ENCODE measurements at regions not wholly inside any gene's neighbourhood (a gene's known extent, or its start where the extent isn't known, plus 50 kb on each side); places are given as distances from the start of the nearest gene placed in this dataset.

DNA sequence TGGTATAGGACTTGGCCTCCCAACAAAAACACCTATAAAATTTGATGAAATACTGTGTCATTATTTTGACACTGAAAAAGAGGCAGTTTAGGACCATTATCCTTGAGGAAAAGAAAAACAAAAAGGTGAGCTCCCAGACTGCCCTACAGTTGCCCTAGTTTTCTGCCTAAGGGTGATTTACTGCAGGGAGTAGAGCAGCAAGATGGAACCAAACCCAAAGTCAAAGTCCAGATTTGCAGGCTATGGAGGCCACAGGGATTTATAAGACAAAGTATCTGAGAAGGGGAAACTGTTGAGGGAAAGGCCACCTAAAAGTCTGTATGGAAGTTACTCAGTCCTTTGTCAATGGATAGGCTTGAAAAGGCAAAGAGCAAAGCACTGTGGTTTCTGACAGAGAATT lies 112.4 kb upstream of the TRPC4 start:
- ATAC-seq (ENCODE audit: low read depth) (no peak), DNase-seq (no peak)
- Histone ChIP-seq H3K9ac (ENCODE audit: low read length) (no peak overlapping the region), H3K4me3 (ENCODE audit: control extremely low read depth in 1 of 5, extremely low read depth in 1 of 5, insufficient read depth in 1 of 5, low read depth in 2 of 5, low read length in 4 of 5) (no peak overlapping the region), H2AFZ (ENCODE audit: insufficient read depth, low read depth, low read length, poor library complexity, severe bottlenecking) (no peak overlapping the region), H4K20me1 (ENCODE audit: control insufficient read depth, insufficient read depth, low read length, poor library complexity, severe bottlenecking) (no peaks in the 10 kb centered on the region), H3K27ac (ENCODE audit: low read length in 2 of 2) (no peak overlapping the region), H3K4me2 (replicated peaks; ENCODE audit: low read depth, low read length, poor library complexity, severe bottlenecking) (no peak overlapping the region), H3K36me3 (replicated peaks in 1 of 2; ENCODE audit: control extremely low read depth in 1 of 2, control insufficient read depth in 1 of 2, extremely low read depth in 1 of 2, insufficient read depth in 2 of 2, low read length in 1 of 2) (no peaks in the 10 kb centered on the region), H3K27me3 (replicated peaks in 1 of 4; ENCODE audit: control extremely low read depth in 1 of 4, control insufficient read depth in 3 of 4, insufficient read depth in 4 of 4, low read length in 3 of 4) (no peaks in the 10 kb centered on the region), H3K79me2 (ENCODE audit: control insufficient read depth, insufficient read depth, low read length) (no peaks in the 10 kb centered on the region), H3K9me3 (ENCODE audit: control extremely low read depth in 1 of 3, control insufficient read depth in 2 of 3, insufficient read depth in 1 of 3, low read length in 2 of 3) (no peaks in the 10 kb centered on the region), H3K4me1 (ENCODE audit: control insufficient read depth in 2 of 2, insufficient read depth in 2 of 2, low read length in 2 of 2) (no peaks in the 10 kb centered on the region)
- no peak overlapping the region for H3K4me3 Mint-ChIP-seq
- no peak for TF ChIP-seq CTCF (IDR thresholded peaks at IDR 0.05)
- no peak for TF ChIP-seq EZH2 (IDR thresholded peaks at IDR 0.05; ENCODE audit: borderline replicate concordance, insufficient read depth, low read depth, low read length, poor library complexity, severe bottlenecking)
- CTCF ChIA-PET: no interaction called here
- POLR2A ChIA-PET: no interaction called here
- H3K9me3 Mint-ChIP-seq (ENCODE audit: insufficient read depth): no peaks in the 10 kb centered on the region
- H3K4me1 Mint-ChIP-seq: no peaks in the 10 kb centered on the region
- intact Hi-C loops (cut with micrococcal nuclease): no loop called here
- no peak overlapping the region for H3K27ac Mint-ChIP-seq
- H3K27me3 Mint-ChIP-seq: no peaks in the 10 kb centered on the region

- Histone ChIP-seq H3K27me3 (replicated peaks in 1 of 4; ENCODE audit: control extremely low read depth in 1 of 4, control insufficient read depth in 3 of 4, insufficient read depth in 4 of 4, low read length in 3 of 4) (no peaks in the 10 kb centered on the region), H3K9me3 (ENCODE audit: control extremely low read depth in 1 of 3, control insufficient read depth in 2 of 3, insufficient read depth in 1 of 3, low read length in 2 of 3) (no peaks in the 10 kb centered on the region), H4K20me1 (ENCODE audit: control insufficient read depth, insufficient read depth, low read length, poor library complexity, severe bottlenecking) (no peaks in the 10 kb centered on the region), H3K4me1 (ENCODE audit: control insufficient read depth in 2 of 2, insufficient read depth in 2 of 2, low read length in 2 of 2) (no peaks in the 10 kb centered on the region), H3K4me2 (replicated peaks; ENCODE audit: low read depth, low read length, poor library complexity, severe bottlenecking) (no peak overlapping the region), H3K79me2 (ENCODE audit: control insufficient read depth, insufficient read depth, low read length) (no peaks in the 10 kb centered on the region), H3K27ac (ENCODE audit: low read length in 2 of 2) (no peak overlapping the region), H3K36me3 (replicated peaks in 1 of 2; ENCODE audit: control extremely low read depth in 1 of 2, control insufficient read depth in 1 of 2, extremely low read depth in 1 of 2, insufficient read depth in 2 of 2, low read length in 1 of 2) (no peaks in the 10 kb centered on the region), H2AFZ (ENCODE audit: insufficient read depth, low read depth, low read length, poor library complexity, severe bottlenecking) (no peak overlapping the region), H3K9ac (ENCODE audit: low read length) (no peak overlapping the region), H3K4me3 (ENCODE audit: control extremely low read depth in 1 of 5, extremely low read depth in 1 of 5, insufficient read depth in 1 of 5, low read depth in 2 of 5, low read length in 4 of 5) (no peak overlapping the region)
- Mint-ChIP-seq H3K27ac (no peak overlapping the region), H3K9me3 (ENCODE audit: insufficient read depth) (no peaks in the 10 kb centered on the region), H3K4me1 (no peaks in the 10 kb centered on the region), H3K27me3 (no peaks in the 10 kb centered on the region), H3K4me3 (no peak overlapping the region)
- no peak for ATAC-seq (ENCODE audit: low read depth)
- TF ChIP-seq EZH2 (IDR thresholded peaks at IDR 0.05; ENCODE audit: borderline replicate concordance, insufficient read depth, low read depth, low read length, poor library complexity, severe bottlenecking) (no peak), CTCF (IDR thresholded peaks at IDR 0.05) (peak; percentile 21)
- CTCF ChIA-PET: no interaction called here
- POLR2A ChIA-PET: no interaction called here
- DNase-seq: no peak
- intact Hi-C loops (cut with micrococcal nuclease): no loop called here
- 20% methylated on average over 1 of the region's 2 CpGs for WGBS (ENCODE audit: insufficient coverage)
Observed at GRCh38 chr13:37978680-37979079, 109.1 kb upstream of the TRPC4 start.
